RWPE2 (cell line): ENCODE measurements at regions not wholly inside any gene's neighbourhood (a gene's known extent, or its start where the extent isn't known, plus 50 kb on each side); places are given as distances from the start of the nearest gene placed in this dataset.

Experiments
- ATAC-seq: fragments of 200-7000 bp; cut with Tn5 transposase; 3 replicates; pipeline ENCODE4 v1.9.1; 2021; ENCODE audit warnings: low read depth
- DNase-seq: peaks from one replicate; pipeline ENCODE4 v3.0.0-alpha.2; 2020; ENCODE audit warnings: low spot score
- H3K27ac ChIP-seq: fragments of 450-650 bp; 2 replicates; pipeline ENCODE4 v1.5.1; 2017; ENCODE audit warnings: mild to moderate bottlenecking; ENCODE audit not compliant: poor library complexity, severe bottlenecking
- H3K27me3 ChIP-seq: fragments of 250-450 bp; sonication (Bioruptor Pico); 2 replicates; pipeline ENCODE4 v1.5.1; 2021; ENCODE audit warnings: mild to moderate bottlenecking, moderate library complexity; ENCODE audit not compliant: insufficient read depth, poor library complexity, severe bottlenecking
- H3K36me3 ChIP-seq: fragments of 250-450 bp; sonication (Bioruptor Pico); 2 replicates; pipeline ENCODE4 v1.5.1; 2020; ENCODE audit warnings: low read depth, mild to moderate bottlenecking, moderate library complexity
- H3K4me1 ChIP-seq: fragments of 250-450 bp; sonication (Bioruptor Pico); 2 replicates; pipeline ENCODE4 v1.5.1; 2021; ENCODE audit warnings: mild to moderate bottlenecking, moderate library complexity; ENCODE audit not compliant: insufficient read depth, poor library complexity, severe bottlenecking
- H3K4me3 ChIP-seq: fragments of 250-450 bp; sonication (Bioruptor Pico); 2 replicates; pipeline ENCODE4 v1.5.1; 2021; ENCODE audit warnings: mild to moderate bottlenecking, moderate library complexity; ENCODE audit not compliant: severe bottlenecking
- H3K9me3 ChIP-seq: fragments of 250-450 bp; sonication (Bioruptor Pico); 2 replicates; pipeline ENCODE4 v1.5.1; 2021; ENCODE audit warnings: mild to moderate bottlenecking, moderate library complexity; ENCODE audit not compliant: severe bottlenecking
- CTCF ChIP-seq: fragments of 450-650 bp; IDR thresholded peaks from one replicate; pipeline ENCODE4 v1.5.1; 2017; ENCODE audit warnings: mild to moderate bottlenecking, moderate library complexity; ENCODE audit not compliant: poor library complexity, severe bottlenecking

- H3K27ac ChIP-seq, result no peak overlapping the region
- H3K27me3 ChIP-seq, result peaks cover 4% of the 10 kb centered on the region
- ATAC-seq (no peak), DNase-seq (no peak)
- no peak overlapping the region for H3K4me3 ChIP-seq
- H3K9me3 ChIP-seq, result no peaks in the 10 kb centered on the region
- H3K4me1 ChIP-seq, result no peaks in the 10 kb centered on the region
- H3K36me3 ChIP-seq, result no peaks in the 10 kb centered on the region
- no peak for TF ChIP-seq CTCF
Measured at GRCh38 chr5:122565331-122565730, 209.5 kb upstream of the SNX2 start.

- H3K9me3 ChIP-seq, result no peaks in the 10 kb centered on the region
- no peak overlapping the region for H3K27ac ChIP-seq
- no peak for ATAC-seq
- H3K4me1 ChIP-seq, result no peaks in the 10 kb centered on the region
- no peaks in the 10 kb centered on the region for H3K36me3 ChIP-seq
- H3K27me3 ChIP-seq, result no peaks in the 10 kb centered on the region
- no peak overlapping the region for H3K4me3 ChIP-seq
- no peak for TF ChIP-seq CTCF
- no peak for DNase-seq
Measured at GRCh38 chr5:122576256-122577016, 198.4 kb upstream of the SNX2 start.

GRCh38 chr5:122581629-122582028, 193.3 kb upstream of the SNX2 start:
- no peaks in the 10 kb centered on the region for H3K4me1 ChIP-seq
- no peaks in the 10 kb centered on the region for H3K9me3 ChIP-seq
- no peak overlapping the region for H3K4me3 ChIP-seq
- TF ChIP-seq CTCF, result no peak
- ATAC-seq (no peak), DNase-seq (no peak)
- no peak overlapping the region for H3K27ac ChIP-seq
- H3K27me3 ChIP-seq, result peaks cover 12% of the 10 kb centered on the region
- H3K36me3 ChIP-seq, result no peaks in the 10 kb centered on the region

GRCh38 chr5:122584411-122585300, 190.2 kb upstream of the SNX2 start:
- peaks cover 12% of the 10 kb centered on the region for H3K27me3 ChIP-seq
- TF ChIP-seq CTCF, result no peak
- no peak for ATAC-seq
- H3K9me3 ChIP-seq, result no peaks in the 10 kb centered on the region
- H3K4me3 ChIP-seq, result no peak overlapping the region
- no peaks in the 10 kb centered on the region for H3K4me1 ChIP-seq
- H3K36me3 ChIP-seq, result no peaks in the 10 kb centered on the region
- DNase-seq, result no peak
- H3K27ac ChIP-seq, result no peak overlapping the region
